Neuron (in vitro differentiated cells): ENCODE measurements at regions not wholly inside any gene's neighbourhood (a gene's known extent, or its start where the extent isn't known, plus 50 kb on each side); places are given as distances from the start of the nearest gene placed in this dataset.
"Not testable (repeated sequence)": the region's sequence is repeated elsewhere in the genome, so short reads cannot be mapped to it uniquely, and the experiment has no call there.

Source experiments
- H2AFZ ChIP-seq: one replicate; pipeline ENCODE4 v1.6.1; 2013; ENCODE audit warnings: low read depth, mild to moderate bottlenecking, inconsistent platforms, low read length, moderate library complexity
- H3K27me3 ChIP-seq: one replicate; pipeline ENCODE4 v1.6.1; 2013; ENCODE audit warnings: low read length; ENCODE audit not compliant: insufficient read depth
- H3K36me3 ChIP-seq: one replicate; pipeline ENCODE4 v1.6.1; 2013; ENCODE audit warnings: low read length; ENCODE audit not compliant: insufficient read depth
- H3K4me1 ChIP-seq: one replicate; pipeline ENCODE4 v1.6.1; 2013; ENCODE audit warnings: low read length; ENCODE audit not compliant: insufficient read depth
- H3K4me3 ChIP-seq: 2 replicates; pipeline ENCODE4 v1.5.1; 2013; ENCODE audit warnings: mild to moderate bottlenecking, low read length, moderate library complexity
- H3K9me3 ChIP-seq: one replicate; pipeline ENCODE4 v1.6.1; 2013; ENCODE audit warnings: low read length

DNA sequence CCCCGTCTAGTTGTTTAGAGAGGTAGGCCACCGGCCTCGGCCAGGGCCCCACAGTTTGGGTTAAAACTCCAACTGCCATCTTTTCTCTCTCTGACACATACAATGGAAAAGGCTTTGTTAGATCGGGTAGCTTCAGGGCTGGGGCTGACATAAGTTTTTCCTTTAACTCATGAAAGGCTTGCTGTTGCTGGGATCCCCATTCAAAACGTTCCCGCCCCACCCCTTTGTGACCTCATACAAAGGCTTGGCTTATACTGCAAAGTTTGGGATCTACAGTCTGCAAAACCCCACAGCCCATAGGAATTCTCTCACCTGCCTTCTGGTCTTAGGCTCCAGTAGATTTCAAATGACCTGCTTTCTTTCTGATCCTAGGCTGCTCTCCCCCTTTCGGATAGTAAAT lies 154.1 kb downstream of the UNC93B1 start:
- H3K4me3 ChIP-seq, H2AFZ ChIP-seq, H3K4me1 ChIP-seq, H3K27me3 ChIP-seq, H3K36me3 ChIP-seq, H3K9me3 ChIP-seq: not testable (repeated sequence)

DNA sequence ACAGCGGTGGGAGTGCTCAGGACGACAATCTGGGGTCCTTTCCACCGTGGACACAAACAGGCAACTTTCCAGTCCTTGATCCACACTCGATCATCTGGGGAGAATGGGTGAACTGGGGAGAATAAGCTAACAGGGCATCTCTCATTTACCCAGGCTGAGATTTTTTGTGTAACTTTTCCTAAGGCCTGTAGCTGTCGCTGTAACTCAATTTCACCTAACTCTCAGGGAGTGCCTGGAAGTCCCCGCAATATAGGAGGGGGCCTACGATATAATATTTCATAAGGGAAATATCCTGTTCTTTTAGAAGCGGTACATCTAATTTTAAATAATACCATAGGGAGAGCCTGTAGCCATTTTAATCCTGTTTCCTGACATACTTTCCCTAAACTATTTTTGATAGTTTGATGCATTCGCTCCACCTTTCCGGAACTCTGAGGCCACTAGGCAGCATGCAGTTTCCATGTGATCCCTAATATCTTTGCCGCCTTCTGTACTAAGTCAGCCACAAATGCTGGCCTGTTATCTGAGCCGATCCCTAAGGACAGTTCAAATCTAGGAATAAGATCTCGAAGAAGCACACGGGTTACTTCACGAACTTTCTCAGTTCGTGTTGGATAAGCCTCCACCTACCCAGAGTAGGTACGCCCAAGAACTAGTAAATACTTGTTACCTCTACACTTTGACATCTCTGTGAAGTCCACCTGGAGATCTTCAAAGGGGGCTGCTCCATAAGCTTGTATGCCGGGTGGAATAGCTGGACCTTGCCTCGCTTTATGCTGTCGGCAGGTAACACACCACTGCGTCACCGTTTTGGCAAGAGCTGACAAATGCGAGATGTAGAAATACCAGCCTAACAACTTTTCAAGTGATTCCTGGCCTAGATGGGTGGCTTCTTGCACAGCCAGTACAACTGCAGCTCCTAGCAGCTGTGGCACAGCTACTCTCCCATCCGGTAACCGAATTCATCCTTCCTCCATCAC lies 155.7 kb downstream of the UNC93B1 start:
- H3K9me3 ChIP-seq, H3K4me3 ChIP-seq, H3K4me1 ChIP-seq, H2AFZ ChIP-seq, H3K27me3 ChIP-seq, H3K36me3 ChIP-seq: not testable (repeated sequence)

DNA sequence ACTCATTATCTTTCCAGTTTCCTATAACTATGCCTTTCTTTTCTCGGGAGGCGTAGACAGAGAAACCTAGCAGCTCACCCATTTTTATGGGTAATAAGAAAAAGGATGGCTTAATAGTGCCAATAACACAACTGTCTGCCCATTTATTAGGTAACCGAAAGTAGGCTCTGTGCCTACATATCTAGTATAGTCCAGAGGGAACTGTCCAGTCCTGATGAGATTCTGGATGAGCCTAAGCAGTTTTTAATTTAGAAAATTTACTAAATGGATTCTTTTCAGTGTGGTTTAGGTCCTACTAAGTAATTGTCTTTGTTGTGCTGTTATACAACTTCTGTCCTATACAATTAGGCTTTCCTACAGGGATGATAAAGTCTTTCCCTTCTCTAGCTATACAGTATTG lies 157.6 kb downstream of the UNC93B1 start:
- H3K36me3 ChIP-seq, H3K4me1 ChIP-seq: not testable (repeated sequence)

DNA sequence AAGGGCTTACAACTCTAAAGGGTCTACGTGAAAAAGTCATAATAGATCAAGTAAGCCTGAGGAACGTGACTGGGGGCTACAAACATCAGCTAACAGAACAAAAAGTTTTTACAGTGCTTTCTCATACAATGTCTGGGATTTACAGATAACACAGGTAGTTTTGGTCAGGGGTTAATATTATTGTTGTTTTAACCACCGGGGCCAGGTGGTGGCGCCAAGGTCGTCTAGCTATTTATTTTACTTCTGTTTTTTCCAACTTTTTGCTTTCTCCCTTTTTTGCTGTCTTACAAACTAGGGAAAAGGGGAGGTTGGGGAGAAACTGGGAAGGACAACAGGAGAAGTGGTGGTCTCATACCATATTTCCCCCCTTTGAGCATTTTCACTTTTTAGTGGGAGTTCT lies 158.6 kb downstream of the UNC93B1 start:
- not testable (repeated sequence) for H3K4me1 ChIP-seq, H3K36me3 ChIP-seq, H3K9me3 ChIP-seq, H3K27me3 ChIP-seq, H3K4me3 ChIP-seq, H2AFZ ChIP-seq

More for the DNA sequence above, 157.6 kb downstream of the UNC93B1 start:
- not testable (repeated sequence) for H3K9me3 ChIP-seq, H3K4me3 ChIP-seq, H2AFZ ChIP-seq, H3K27me3 ChIP-seq

DNA sequence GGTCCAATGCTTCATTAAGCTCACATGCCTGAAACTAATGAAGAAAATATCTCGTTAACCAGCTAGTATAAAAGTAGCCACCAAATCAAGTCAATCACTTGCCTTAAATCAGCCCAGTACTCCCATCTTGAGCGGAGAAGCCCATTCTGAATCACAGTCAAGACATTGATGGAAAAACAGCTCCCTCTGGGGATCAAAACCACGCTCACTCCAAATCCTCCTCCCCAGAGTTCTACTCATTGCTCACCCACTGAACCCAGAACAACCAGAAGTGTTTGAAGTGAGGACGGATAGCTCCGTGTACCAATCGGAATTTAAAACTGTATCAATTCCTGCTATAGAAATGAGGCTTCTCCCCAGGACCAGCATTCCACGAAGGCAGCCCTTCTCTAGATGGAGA lies 163.3 kb downstream of the UNC93B1 start:
- not testable (repeated sequence) for H3K4me3 ChIP-seq, H3K36me3 ChIP-seq, H3K27me3 ChIP-seq, H2AFZ ChIP-seq, H3K9me3 ChIP-seq, H3K4me1 ChIP-seq

DNA sequence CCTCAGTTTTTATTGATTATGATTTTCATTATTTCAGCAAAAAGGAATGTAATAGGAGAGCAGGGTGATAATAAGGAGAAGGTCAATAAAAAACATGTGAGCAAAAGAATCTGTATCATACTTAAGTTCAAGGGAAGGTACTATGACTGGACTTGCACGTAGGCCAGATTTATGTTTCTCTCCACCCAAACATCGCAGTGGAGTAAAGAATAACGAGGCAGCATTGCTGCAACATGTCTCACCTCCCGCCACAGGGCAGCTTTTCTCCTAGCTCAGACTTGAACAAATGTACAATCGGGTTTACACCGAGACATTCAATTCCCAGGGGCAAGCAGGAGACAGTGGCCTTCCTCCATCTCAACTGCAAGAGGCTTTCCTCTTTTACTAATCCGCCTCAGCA lies 155.7 kb upstream of the ALDH3B2 start:
- H2AFZ ChIP-seq, H3K9me3 ChIP-seq, H3K27me3 ChIP-seq, H3K36me3 ChIP-seq, H3K4me1 ChIP-seq, H3K4me3 ChIP-seq: not testable (repeated sequence)

DNA sequence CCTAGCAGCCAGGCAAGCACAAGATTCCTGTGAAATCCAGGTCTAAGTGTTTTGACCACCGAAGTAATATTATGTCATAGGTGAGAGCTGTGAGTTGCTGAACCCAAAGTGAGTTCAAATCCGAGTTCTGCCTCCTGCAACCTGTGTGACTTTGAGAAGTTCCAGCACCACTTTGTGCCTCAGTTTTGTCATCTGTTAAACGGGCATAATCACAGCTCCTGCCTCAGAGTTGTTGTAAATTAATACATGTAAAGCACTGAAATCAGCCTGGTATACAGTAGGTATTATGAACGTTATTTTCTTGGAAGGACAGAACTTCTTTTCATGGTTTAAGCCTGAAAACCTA lies 152.5 kb upstream of the ALDH3B2 start:
- H3K9me3 ChIP-seq, H3K27me3 ChIP-seq, H3K36me3 ChIP-seq, H2AFZ ChIP-seq, H3K4me3 ChIP-seq, H3K4me1 ChIP-seq: not testable (repeated sequence)

DNA sequence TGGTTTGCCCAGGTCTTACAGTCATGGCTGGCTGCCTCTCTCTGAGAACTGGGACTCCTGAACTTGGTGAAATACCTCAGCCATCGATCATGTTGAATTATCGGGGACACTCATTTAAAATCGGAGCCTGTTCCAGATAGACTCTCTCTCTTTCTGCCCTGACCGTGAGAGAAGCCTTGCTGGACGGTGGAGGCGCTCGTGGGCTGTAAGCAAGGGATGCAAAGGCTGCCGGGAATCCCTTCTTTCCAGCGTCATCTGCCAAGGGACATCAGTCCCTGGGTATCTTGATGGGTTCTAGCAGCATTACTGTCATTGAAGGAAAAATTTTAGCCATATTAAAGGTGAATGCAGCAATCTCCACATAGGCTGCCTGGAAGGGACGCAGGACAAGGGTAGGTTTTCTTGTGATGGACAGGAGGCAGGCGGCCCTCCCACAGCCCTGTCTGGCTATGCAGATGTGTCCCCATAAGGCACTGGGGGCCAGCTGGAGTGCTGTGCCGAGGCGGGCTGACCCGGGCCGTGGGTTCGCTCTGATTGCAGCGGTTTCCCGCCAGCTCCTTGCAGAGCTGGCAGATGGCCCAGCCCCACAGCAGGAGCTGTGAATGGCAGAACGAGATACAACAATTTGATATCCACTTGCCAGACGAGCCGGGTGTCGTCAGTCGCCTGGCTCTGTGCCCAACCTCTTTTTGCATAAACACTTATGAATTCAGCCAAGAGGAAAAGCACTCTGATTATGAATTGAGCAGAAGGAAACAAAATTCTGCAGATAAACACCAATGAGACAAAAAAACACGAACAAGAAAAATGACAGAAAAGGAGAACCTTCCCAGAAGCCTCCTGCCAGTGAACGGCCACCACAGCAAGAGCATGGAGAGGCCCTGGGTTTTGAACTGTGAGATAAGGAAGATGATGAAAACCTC lies 151.9 kb upstream of the ALDH3B2 start:
- H3K36me3 ChIP-seq, H3K27me3 ChIP-seq, H2AFZ ChIP-seq, H3K9me3 ChIP-seq, H3K4me1 ChIP-seq, H3K4me3 ChIP-seq: not testable (repeated sequence)

DNA sequence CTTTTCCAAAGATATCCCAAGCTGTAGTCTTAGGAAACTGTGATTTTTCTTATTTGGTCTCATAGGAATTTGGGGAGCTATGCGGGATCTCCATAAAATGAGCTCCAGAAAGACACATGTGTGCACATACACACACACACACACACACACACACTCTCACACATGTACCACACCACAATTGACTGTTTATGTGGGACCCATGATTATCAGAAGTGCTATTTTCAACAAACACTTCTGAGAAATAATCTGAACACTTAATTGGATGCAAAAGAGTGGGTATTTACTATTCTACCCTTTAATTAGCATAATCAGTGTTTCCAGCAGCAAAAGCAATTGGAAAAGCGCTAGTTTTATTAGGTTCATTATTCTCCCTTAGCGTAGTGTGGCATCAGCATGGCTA lies 150.4 kb upstream of the ALDH3B2 start:
- H3K36me3 ChIP-seq, H3K4me3 ChIP-seq, H3K27me3 ChIP-seq, H2AFZ ChIP-seq, H3K4me1 ChIP-seq, H3K9me3 ChIP-seq: not testable (repeated sequence)

DNA sequence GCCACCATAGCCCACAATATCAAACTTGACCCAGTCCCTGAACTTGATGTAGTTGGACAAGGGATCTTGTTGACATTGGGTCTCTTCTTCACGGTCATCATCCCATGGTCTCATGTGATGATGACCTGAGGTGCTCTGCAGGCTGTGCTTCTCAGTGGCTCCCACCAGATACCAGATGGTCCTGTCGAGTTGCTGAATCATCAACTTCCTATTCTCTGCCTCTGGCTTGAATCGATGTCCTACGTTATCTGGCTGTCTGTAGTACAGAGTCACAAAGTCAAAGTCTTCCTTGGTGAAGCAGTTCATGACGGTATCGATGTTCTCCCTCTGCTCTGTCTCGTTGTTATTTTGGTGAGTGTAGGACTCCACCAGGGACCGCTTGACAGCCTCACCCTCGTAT lies 145.7 kb upstream of the ALDH3B2 start:
- no peaks in the 10 kb centered on the region for H3K9me3 ChIP-seq
- H2AFZ ChIP-seq: no peak overlapping the region
- H3K4me3 ChIP-seq: no peak overlapping the region
- H3K4me1 ChIP-seq: no peaks in the 10 kb centered on the region
- H3K36me3 ChIP-seq: no peaks in the 10 kb centered on the region
- H3K27me3 ChIP-seq: no peaks in the 10 kb centered on the region

DNA sequence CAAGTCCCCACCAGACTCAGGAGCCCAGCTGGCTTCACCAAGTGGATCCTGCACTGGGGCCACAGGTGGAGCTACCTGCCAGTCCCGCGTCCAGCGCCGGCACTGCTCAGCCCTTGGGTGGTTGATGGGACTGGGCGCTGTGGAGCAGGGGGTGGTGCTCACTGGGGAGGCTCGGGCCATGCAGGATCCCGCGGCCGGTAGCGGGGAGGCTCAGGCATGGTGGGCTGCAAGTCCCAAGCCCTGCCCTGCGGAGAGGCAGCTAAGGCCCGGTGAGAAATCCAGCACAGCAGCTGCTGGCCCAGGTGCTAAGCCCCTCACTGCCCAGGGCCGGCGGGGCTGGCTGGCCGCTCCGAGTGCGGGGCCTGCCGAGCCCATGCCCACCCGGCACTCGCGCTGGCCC lies 143.1 kb upstream of the ALDH3B2 start:
- not testable (repeated sequence) for H3K36me3 ChIP-seq, H3K27me3 ChIP-seq, H2AFZ ChIP-seq, H3K4me1 ChIP-seq, H3K4me3 ChIP-seq, H3K9me3 ChIP-seq

DNA sequence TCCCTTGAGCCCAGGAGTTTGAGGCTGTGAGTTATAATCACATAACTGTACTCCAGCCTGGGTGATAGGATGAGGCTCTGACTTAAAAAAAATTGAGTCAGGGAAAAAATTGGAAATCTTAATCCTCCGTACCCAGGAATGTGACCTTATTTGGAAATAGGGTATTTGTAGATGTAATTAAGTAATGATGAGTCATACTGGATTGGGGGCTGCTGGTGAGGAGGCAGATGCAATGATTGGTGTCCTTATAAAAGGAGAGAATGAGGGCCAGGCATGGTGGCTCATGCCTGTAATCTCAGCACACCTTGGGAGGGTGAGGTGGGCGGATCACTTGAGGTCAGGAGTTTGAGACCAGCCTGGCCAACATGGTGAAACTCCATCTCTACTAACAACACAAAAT lies 134.9 kb upstream of the ALDH3B2 start:
- H3K27me3 ChIP-seq, H3K4me3 ChIP-seq: not testable (repeated sequence)

DNA sequence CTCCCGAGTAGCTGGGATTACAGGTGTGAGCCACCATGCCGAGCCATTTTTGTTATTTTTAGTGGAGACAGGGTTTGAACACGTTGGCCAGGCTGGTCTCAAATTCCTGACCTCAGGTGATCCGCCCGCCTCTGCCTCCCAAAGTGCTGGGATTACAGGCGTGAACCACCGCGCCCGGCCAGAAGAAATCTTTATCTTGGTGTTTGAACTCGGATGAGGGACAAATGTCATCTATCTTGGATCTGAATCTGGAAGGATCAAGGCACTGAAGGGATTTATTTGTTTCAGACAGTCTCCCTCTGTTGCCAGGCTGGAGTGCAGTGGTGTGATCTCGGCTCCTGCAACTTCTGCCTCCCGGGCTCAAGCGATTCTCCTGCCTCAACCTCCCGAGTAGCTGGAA lies 133.5 kb upstream of the ALDH3B2 start:
- H3K27me3 ChIP-seq: not testable (repeated sequence)

More for the DNA sequence above, 134.9 kb upstream of the ALDH3B2 start:
- H3K36me3 ChIP-seq, H3K4me1 ChIP-seq, H3K9me3 ChIP-seq, H2AFZ ChIP-seq: not testable (repeated sequence)

More for the DNA sequence above, 133.5 kb upstream of the ALDH3B2 start:
- not testable (repeated sequence) for H3K4me3 ChIP-seq, H2AFZ ChIP-seq, H3K36me3 ChIP-seq, H3K4me1 ChIP-seq, H3K9me3 ChIP-seq
